HG03280 (cell line): ENCODE measurements at regions not wholly inside any gene's neighbourhood (a gene's known extent, or its start where the extent isn't known, plus 50 kb on each side); places are given as distances from the start of the nearest gene placed in this dataset.
"Not testable (repeated sequence)": the region's sequence is repeated elsewhere in the genome, so short reads cannot be mapped to it uniquely, and the experiment has no call there.

Experiments
- ATAC-seq: cut with Tn5 transposase; IDR thresholded peaks from one replicate; pipeline ENCODE4 v1.9.1; 2021; ENCODE audit warnings: mild to moderate bottlenecking, moderate library complexity; ENCODE audit not compliant: unreplicated experiment

DNA sequence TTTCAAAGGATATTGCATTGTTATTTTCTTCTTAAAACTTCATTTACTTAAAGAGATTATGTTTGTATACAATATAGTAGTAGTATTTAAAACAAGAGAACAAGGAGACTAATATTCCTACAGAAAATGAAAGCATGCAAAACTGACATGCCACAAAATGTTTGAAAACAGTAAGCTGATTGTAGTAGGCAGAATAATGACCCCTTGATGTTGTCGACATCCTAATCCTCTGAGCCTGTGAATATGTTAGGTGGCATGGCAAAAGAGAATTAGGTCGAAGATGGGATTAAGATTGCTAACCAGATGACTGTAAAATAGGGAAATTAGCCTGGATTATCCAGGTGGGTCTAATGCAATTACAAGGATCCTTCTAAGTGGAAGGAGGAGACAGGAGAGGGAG, 522.2 kb upstream of the NR3C2 start:
- no peak for ATAC-seq

DNA sequence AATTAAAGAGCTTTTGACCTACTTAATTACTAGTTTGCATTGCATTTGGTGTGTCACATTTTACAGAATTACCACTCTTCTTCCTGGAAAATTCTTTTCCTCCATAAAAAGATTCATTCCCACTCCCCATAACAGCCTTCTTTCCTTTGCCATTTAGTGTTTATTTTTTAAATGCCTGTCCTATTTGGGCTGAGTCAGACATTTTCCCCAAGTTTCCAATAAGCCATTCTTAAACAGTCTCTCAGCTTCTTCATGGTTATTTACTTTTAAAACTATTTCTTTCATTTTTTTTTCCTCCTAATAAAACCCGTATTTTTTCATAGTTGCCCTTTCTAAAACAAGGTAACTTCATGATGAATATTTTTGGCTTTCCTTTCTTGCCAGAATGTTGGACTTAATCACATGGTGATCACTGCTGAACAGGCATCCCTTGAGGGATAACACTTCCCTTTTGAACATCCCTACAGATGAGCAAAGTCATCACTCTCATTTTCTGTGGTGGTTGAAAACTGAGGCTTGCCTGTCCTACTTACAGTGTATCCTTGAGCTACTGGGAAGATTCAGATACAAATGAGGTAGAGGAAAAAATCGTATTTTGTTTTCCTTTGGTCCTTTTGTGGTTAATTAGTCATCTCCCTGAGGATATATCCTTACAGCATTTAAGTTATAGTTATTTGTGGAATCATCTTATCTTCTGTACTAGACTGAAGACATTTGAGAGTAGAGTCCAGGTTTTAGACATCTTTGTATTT, 520.5 kb upstream of the NR3C2 start:
- ATAC-seq: no peak

DNA sequence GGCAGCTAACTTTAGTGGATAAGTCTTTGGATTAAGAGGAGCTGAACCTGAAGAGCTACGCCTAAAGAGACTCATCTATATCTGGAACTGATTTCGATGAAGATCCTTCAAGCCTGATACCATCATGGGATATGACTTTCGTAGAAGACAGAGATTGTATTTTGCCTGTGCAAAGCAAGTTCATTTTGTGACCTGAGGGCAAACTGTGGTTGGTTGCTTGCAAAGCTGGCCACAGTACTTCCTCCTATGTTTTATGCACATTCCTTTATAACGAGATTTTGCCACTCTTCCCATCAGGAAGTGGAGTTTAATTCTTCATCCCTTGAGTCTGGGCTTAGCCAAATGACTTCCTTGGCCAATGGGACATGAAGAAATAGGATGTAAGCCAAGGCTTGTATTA, 519.3 kb upstream of the NR3C2 start:
- ATAC-seq: no peak

DNA sequence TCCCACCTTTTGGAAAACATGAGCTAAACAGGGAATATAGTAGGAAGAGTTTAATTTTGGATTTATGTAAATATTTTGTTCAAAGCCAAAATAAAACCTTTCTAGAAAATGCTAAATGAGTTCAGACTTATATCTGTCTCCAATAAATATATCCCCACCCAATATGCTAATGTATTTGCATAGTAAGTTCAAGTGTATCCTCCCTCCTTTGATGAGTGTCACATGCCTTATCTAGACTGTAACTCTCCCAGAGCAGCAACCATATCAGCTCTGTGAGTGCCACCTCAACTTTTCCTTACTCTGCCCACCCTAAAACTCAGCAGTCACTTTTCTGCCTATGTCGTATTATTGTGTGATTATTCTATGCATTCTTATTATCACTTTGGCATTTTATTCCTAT, 516.1 kb upstream of the NR3C2 start:
- no peak for ATAC-seq

DNA sequence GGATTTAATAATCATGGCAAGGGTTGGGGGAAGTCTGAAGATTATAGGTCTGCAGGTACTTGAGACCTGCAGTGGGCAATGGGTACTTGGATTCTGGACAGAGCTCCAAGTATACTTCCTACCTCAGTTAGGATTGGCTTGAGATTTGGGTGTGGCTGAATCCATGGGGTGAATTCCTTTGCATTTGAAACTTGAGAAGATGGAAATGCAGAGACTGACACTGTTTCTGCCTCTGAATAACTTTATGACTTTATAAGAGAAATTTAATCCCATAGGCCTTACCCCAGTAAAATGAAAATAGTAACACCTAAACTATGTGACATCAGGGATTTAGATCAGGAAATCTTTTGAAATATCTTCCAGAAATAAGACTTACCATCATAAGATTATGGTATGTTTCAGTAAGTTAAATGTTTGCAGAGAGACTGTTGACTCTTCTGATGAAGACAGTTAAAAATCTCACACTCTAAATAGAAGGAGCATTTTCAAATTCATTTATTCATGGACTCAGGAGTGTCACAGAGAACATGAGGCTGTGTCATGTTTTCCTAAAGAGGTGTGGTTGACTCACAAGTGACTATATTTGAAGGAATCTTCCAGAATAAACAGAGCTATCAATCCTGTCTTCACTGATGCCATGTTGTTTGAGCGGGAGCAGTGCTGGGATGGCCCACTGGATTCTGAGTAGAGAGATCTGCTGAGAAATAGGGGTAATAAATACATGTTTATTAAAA, 513.5 kb upstream of the NR3C2 start:
- ATAC-seq: no peak

DNA sequence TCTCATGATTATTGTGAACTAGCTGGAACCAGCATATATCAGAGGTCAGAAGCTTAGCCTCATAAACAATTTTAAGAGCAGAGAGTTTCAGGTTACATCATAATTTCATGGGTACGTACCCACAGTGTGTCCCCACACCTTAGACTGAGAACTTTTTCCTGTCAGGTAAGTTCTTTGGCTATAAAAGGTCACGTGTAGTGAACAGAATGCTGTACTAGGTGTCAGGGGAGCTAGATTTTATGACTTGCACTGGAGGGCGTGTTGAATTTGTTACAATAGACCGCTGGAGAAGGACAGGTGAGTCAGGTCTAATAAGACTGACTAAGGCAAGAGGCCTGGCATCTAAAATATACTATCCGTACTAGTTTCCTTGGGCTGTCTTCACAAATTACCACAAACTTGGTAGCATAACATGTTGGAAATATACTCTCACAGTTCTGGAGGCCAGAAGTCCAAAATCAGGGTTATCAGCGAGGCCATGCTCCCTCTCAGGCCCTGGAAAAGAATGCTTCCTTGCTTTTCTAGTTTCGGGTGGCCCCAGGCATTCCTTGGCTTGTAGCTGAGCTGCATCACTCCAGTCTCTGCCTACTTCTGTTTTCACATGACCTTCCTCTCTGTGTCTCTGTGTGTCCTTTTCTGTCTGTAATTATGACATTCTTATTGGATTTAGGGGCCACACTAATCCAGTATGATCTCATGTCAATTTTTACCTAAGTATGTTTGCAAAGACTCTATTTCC, 512.0 kb upstream of the NR3C2 start:
- ATAC-seq: no peak

DNA sequence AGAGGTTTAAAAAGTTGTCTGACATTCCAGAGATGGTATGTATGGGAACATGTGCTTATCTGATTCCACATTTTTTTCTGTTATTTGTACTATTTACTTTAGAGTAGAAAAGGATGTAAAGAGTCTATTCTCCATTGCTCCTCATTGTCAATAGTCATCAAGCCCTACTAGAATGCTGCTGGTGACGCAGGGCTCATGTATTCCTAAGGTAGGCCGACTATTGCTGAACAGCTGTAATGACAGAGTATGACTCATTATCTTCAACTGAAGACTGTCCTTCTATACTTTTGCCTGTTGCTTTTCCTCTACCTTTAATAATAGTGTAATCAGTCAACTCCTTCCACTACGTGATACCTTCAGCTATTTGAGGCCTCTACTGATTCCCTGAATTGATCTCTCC, 509.1 kb upstream of the NR3C2 start:
- ATAC-seq: no peak

DNA sequence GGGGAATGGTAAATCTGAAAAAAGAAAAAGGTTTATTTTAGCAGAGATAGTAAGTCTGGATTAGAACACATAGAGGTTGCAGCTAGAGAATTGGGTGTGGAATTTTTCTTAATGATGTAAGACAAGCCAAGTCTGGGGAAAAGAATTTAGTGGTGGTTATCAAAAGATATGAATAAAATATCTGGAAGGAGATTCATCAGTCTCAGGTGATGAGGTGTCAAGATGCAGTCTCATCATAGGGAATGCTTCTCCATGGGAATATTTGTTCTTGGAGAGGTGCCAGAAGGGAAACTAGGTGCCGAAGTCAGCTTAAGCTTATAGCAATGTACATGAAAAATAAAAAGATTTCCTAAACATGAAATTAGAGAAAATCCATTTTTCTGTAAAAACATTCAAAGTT, 504.1 kb upstream of the NR3C2 start:
- ATAC-seq: no peak

DNA sequence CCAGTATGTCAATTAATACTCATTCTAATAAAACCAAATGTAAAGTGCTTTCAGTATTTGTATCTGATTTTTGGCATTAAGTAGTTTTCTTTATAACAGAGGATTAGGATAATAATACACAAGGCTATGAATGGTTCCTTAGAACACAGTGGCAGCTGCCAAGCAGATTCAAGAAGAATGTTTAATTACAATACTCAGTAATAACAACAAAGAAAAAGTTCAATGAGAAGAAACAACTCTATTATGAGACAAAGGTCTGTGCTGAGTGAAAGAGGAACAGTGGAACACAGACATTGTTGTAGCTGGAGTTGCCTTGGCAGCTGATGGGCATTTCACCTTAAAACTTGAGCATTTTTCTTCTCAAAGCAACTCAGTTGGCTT, 502.6 kb upstream of the NR3C2 start:
- no peak for ATAC-seq

DNA sequence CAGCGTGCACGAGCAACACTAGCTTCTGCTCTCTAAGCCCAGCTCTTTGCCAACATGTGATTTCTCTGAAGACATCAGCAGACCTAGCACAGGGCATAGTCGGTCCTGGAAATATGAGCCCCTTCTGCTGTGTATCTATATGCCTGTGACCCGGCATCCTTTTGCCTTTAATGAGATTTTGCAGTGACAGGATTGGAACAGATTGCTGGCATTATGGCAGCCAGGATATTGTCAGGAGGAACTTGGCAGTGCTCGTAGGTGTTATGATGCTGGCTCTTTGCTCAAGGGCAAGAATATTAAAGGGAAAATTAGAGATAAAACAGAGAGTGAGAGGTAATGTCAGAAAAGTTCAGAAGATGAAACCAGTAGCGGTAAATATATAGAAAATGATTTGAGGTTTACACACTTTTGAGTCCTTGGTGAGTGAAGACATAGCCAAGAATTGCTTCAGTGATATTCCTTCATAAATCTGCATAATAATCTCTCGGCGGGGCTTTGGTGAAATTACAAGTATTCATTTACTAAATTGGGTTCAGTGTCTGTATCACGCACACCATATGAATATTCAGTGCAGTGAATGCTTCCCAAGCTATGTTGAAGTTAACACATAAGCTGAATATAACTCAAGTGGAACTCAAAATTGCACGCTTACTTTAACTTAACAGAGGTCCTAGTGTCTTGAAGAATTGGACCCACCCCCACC, 502.1 kb upstream of the NR3C2 start:
- ATAC-seq: no peak

DNA sequence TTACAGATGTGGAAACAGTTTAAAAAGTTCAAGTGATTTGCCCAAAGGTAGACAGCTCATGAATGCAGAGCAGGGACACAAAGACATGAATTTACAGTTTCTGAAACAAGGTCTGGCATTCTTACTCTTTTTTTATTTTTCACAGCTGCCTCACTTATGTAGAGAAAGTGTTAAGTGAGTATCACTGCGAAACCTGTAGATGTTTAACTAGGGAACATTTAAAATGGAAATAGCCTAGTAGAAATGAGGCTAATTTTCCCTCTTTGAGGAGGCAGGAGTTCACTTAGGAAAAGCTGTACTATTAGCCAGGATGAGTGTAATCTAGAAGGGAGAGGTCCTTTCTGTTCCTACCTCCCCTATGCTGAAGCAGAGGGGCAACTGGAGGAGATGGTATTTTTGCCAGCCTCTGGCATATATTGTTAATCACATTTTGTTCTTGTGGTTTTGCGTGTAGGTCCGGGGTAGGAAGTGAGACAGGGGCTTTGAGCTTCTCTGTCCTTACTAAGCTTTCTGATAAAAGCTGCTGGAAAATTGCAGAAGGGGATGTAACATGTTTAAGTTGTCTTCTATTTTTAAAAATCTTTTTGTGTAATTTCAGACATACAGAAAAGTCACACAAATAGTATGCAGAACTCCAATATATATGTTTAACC, 492.8 kb upstream of the NR3C2 start:
- ATAC-seq: no peak

DNA sequence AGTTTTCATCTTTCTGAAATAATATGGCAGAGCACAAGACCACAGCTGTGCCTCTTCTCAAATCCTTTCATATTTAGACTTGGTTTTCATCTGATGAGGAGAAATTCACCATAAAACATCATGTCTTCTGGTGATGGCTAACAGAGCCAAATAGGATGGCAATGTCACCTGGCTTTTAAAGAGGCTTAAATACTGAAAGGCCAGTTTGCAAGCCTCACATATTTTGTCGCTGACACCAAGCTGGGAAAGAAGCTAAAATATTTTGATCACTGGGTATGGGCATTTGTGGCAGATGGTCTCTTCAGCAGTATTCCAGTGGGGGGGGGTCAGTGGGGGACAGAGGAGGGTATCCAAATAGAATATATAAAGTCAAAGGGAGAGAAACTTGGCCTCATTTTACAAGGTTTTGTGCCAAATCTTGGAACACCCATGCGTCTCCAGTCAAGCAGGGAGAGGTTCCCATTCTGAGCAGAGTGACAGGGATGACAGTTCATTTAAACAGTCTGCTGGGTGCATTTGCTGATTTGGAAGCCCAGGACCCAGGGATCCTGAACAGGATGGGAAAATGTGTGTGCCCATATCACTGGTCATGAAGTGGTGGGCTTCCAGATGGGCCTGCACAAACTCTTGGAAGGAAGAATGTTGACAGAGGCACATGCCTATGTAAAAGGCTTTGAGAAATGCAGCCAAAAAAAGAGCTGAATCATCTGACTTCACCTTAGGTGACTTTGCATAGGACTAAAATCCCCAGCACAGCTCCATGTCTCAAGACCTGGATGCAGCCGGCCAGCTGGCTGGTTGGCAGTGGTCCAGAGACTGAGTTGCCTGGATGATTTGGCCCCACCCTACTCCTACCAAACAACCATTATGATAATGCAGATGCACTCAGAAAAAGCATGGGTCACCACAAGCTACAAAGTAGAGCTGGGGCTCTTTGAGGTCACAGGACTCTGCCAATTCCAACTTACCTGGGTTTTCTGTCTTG, 484.4 kb upstream of the NR3C2 start:
- ATAC-seq: no peak

DNA sequence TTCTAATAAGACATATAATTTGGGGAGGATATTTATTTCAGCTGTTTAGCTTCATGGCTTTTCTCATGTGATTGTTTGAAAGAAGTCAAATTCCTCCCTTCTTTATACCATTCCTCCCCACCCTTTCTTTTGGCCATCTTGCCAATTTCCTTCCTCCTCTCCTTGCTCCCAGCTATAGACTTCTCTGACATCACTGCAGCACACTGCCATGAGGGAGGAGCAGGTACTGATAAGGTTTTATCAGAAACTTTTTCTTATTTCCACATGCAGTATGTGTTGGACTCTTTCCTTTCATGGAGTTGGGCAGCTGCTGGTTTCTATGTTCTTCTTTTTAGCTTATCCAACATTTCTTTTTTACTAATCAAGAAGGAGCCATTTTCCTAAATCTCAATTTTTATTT, 481.7 kb upstream of the NR3C2 start:
- no peak for ATAC-seq

DNA sequence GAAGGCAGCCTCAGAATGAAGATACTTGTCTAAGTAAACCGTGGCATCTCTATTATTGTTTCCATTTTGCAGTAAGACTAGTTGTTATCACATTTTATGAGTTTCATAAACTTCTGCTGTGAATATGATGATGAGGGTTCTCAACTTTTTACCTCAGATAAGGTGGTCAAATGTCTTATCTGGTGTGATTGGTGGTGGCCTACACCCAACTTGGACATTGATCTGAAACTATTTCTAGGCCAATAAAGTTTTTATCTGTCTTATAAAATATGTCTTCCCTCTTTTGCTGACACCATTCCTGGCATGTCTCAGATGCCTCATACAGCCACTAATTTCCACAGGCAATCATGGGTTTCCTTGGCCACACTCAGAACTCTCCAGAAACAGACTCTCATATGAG, 480.3 kb upstream of the NR3C2 start:
- no peak for ATAC-seq

DNA sequence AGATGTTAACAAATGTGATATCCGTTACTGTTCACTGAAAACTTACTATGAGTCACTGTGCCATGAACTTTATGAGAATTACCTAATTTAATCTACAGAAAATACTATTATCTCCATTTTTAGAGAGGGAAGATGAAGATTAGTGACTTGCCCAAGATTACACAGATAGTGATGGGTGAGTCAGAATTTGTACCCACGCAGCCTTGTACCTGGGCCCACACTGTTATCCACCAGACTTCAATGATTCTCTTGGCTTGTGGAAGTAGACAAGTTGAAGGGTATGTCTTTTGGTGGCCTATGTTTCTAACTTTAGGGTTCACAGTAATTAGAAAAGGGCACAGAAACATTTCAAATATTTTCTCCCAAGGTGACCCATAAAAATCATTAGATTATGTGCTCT, 472.5 kb upstream of the NR3C2 start:
- no peak for ATAC-seq

DNA sequence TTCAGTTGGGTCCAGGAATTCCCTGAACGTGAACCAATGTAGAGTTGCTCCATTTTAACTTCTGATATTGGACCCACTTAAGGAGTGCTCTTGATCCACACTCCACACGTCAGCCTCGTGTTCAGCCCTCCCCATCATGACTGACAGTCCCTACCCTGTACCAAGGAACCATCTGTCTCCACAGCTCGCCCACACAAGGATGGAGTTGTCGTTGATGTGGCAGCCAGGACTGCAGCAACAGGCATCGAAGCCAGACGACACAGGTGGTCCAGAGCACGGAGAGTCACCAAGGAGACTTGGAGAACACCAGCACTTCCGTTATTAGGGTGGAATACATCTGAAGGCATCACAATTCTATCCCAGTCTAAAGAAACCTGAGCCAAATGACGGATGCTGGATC, 472.1 kb upstream of the NR3C2 start:
- no peak for ATAC-seq

DNA sequence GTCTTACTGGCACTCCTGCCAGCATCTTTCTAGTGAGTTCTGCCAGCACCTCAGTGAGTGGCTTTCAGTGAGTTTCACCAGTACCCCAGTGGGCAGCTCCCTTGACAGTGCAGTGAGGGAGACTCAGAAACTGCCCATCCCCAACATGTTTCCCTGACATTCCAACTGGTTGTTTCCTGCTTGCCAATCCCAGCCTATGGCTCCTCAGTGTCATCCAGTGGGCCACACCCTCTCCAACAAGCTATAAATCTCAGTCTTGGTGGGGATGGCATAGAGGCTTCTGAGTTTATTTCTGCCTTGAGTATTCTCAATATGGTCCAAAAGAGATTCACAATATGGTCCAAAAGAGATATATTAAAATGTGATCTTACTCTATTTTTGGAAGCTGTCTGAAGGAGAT, 461.2 kb upstream of the NR3C2 start:
- ATAC-seq: no peak

DNA sequence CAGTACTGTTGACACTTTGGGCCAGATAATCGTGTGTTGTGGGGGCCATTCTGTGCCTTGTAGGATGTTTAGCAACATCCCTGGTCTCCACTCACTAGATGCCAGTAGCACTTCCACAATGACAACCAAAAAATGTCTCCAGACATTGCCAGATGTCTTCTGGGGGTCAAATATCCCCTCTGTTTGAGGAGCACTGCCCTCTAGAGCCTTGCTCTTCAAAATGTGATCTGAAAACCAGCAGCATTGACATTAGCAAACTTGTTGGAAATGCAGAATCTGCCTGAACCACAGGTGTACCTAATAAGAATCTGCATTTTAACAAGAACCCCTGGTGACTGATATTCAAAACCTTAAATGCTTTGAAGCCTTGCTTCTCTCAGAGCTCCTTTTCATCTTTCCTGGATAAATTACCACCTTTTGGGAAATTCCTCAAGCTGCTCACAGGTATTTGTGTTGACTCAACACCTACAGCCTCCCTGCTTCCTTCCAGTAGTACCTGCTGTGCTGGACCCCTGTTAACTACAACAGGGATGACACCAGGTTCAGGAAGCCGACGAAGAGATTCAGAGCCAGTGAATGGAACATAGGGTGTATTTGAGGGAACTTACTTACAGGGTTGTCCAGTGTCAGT, 459.0 kb upstream of the NR3C2 start:
- ATAC-seq: no peak

DNA sequence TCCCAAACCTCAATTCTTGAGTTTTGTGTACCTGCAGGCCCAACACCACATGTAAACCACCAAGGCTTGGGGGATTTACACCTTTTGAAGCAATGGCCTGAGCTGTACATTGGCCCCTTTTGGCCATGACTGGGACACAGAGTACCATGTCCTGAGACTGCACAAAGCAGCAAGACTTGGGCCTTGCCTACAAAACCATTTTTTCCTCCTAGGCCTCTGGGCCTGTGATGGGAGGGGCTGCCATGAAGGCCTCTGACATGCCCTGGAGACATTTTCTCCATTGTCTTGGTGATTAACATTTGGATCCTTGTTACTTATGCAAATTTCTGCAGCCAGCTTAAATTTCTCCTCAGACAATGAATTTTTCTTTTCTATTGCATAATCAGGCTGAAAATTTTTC, 455.9 kb upstream of the NR3C2 start:
- ATAC-seq: not testable (repeated sequence)
